Right atrium auricular region (tissue), 2 donors: ENCODE measurements at regions not wholly inside any gene's neighbourhood (a gene's known extent, or its start where the extent isn't known, plus 50 kb on each side); places are given as distances from the start of the nearest gene placed in this dataset.

Experiments used
- DNase-seq: peaks from one replicate; pipeline ENCODE4 v3.0.0-alpha.2; 2019; ENCODE audit warnings: low spot score
- H3K27ac ChIP-seq, 2 donors: fragments of 200-600 bp; sonication (generic); 1 replicate in 1 of 2; 2 replicates in 1 of 2; pipeline ENCODE4 v1.5.1; 2016 to 2019
- H3K27me3 ChIP-seq, 2 donors: fragments of 200-600 bp; sonication (generic); one replicate each; pipeline versions ENCODE4 v1.5.1 to v1.6.0; 2017 to 2019
- H3K36me3 ChIP-seq: fragments of 200-600 bp; sonication (generic); one replicate; pipeline ENCODE4 v1.5.1; 2016
- H3K4me1 ChIP-seq, 2 donors: fragments of 200-600 bp; sonication (generic); one replicate each; pipeline versions ENCODE4 v1.5.1 to v1.6.0; 2017 to 2019
- H3K4me3 ChIP-seq, 2 donors: fragments of 200-600 bp; sonication (generic); 1 replicate in 1 of 2; 2 replicates in 1 of 2; pipeline ENCODE4 v1.5.1; 2017 to 2019; ENCODE audit warnings: mild to moderate bottlenecking in 1 of 2, moderate library complexity in 1 of 2
- H3K9me3 ChIP-seq, 2 donors: fragments of 200-600 bp; sonication (generic); one replicate each; pipeline ENCODE4 v1.5.1; 2019
- TF ChIP-seq, protein P1 (sequence below), 2 donors: fragments of 200-600 bp; sonication (generic); IDR thresholded peaks; one replicate each; pipeline ENCODE4 v1.5.1; 2019; ENCODE audit warnings: antibody characterized with exemption in 2 of 2

DNA sequence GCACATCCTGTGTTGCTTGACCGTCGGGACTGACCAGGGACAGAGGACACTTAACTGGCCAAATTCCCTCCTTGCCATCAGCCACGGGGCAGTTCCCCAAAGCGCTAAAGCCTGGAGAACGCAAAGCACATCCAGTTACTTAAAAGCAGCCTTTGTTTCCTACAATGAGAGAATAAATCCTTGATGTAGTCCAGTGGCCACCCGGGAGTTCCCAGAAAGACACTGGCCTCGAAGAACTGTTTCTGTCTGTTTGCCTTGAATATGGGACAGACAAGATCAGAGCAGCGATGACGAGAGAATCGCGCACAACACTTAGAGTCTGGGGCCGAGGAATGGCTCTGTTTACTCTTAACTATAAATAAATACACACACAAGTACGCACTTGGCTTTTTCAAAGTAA is 102.2 kb downstream of the TNFAIP2 start:
- DNase-seq = no peak
- TF ChIP-seq, protein P1, sequence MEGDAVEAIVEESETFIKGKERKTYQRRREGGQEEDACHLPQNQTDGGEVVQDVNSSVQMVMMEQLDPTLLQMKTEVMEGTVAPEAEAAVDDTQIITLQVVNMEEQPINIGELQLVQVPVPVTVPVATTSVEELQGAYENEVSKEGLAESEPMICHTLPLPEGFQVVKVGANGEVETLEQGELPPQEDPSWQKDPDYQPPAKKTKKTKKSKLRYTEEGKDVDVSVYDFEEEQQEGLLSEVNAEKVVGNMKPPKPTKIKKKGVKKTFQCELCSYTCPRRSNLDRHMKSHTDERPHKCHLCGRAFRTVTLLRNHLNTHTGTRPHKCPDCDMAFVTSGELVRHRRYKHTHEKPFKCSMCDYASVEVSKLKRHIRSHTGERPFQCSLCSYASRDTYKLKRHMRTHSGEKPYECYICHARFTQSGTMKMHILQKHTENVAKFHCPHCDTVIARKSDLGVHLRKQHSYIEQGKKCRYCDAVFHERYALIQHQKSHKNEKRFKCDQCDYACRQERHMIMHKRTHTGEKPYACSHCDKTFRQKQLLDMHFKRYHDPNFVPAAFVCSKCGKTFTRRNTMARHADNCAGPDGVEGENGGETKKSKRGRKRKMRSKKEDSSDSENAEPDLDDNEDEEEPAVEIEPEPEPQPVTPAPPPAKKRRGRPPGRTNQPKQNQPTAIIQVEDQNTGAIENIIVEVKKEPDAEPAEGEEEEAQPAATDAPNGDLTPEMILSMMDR (IDR thresholded peaks at IDR 0.05) = no peak
- Histone ChIP-seq H3K9me3 (no peaks in the 10 kb centered on the region), H3K27ac (no peak overlapping the region), H3K27me3 (no peaks in the 10 kb centered on the region), H3K4me3 (no peak overlapping the region), H3K4me1 (peaks cover 0 to 8% of the 10 kb centered on the region in 2 donors), H3K36me3 (no peaks in the 10 kb centered on the region)

DNA sequence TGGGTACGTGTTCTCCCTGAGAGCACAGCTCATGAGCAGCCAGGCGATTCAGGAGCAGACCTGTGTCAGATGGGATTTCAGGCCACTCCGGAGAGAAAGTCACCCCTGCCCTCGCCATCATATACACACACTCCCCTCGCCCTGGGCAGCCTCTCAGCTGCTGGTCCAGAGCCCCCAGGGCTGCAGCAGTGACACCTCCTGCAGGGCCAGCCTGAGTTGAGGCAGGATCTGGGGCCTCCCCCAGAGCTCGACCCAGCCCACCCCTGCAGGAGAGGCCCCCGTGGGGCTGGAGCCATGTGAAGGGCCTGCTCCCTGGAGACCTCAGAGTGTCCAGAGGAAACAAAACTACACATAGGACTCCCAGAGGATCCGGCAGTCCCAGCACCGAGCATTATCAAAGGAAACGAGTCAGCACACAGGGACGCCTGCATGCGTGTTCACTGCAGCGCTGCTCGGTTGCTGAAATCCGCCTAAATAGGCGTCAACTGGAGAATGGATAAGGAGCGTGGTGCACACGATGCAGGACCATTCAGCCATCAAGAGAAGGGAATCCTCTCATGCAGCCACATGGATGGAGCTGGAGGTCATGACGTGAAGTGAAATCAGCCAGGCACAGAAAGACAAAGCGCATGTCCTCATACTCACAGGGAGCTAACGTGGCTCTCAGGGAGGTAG is 104.0 kb downstream of the TNFAIP2 start:
- no peaks in the 10 kb centered on the region for H3K27me3 ChIP-seq
- no peak overlapping the region for H3K27ac ChIP-seq
- no peak for DNase-seq
- H3K4me1 ChIP-seq = no peaks in the 10 kb centered on the region
- TF ChIP-seq, protein P1 (IDR thresholded peaks at IDR 0.05) = no peak
- H3K9me3 ChIP-seq = no peaks in the 10 kb centered on the region
- H3K4me3 ChIP-seq = no peak overlapping the region
- H3K36me3 ChIP-seq = no peaks in the 10 kb centered on the region

DNA sequence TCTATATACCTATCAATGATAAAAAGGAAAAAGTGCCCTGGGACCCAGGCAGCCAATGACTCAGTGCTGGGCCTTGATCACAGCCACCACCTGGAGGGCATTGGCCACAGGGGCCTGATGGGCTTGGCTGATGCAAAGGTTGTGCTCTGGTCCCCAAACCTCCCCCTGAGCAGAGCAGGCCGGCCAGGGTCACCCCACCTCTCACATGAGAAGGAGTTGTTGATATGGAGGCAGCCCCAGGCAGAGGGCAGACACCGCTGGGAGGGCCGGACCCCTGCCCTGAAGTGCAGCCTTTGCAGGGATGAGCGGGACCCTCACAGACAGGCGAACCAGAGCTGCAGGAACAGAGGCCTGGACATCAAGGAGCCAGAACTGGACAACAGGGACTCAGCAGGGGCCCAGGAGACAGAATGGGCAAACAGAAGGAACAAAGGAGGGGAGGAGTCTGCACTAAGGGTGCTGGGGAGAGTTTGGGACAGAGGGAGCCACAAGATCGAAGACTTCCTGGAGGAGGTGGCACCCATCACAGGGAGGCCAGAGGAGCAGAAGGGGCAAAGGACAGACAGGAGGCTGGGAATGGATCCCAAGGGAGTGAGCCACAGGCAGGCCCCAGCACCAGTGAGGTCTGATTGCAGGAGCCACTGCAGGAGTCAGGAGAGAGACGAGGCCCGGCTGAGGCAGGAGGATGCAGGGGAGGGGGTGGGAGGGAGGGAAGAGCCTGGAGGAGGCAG is 105.0 kb downstream of the TNFAIP2 start:
- H3K27ac ChIP-seq = no peak overlapping the region
- no peaks in the 10 kb centered on the region for H3K27me3 ChIP-seq
- DNase-seq = no peak
- H3K4me1 ChIP-seq = no peaks in the 10 kb centered on the region
- no peak overlapping the region for H3K4me3 ChIP-seq
- TF ChIP-seq, protein P1 (IDR thresholded peaks at IDR 0.05) = no peak
- no peaks in the 10 kb centered on the region for H3K9me3 ChIP-seq
- H3K36me3 ChIP-seq = no peaks in the 10 kb centered on the region

DNA sequence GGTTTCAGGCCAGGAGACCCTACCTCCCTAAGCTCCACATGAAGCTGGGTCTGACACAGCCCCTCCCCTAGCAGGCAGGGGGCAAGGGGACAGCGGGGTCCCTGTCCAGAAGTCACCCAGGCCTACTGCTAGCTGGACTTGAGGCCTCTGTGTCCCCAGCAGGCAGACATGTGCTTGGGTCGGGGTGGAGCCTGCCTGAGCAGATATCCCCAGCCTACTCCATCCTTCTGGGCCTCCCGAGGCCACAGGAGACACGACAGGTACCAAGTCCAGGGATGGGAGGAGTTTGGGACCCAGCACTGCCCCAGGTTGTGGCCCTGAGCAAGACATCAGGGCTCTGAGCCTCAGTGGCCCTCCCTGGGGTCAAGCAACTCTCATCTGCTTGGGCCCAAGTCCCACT is 105.2 kb upstream of the EIF5 start:
- Histone ChIP-seq H3K27me3 (no peaks in the 10 kb centered on the region), H3K27ac (no peak overlapping the region), H3K36me3 (no peaks in the 10 kb centered on the region), H3K9me3 (no peaks in the 10 kb centered on the region), H3K4me3 (no peak overlapping the region), H3K4me1 (no peaks in the 10 kb centered on the region)
- no peak for DNase-seq
- TF ChIP-seq, protein P1 (IDR thresholded peaks at IDR 0.05) = no peak

DNA sequence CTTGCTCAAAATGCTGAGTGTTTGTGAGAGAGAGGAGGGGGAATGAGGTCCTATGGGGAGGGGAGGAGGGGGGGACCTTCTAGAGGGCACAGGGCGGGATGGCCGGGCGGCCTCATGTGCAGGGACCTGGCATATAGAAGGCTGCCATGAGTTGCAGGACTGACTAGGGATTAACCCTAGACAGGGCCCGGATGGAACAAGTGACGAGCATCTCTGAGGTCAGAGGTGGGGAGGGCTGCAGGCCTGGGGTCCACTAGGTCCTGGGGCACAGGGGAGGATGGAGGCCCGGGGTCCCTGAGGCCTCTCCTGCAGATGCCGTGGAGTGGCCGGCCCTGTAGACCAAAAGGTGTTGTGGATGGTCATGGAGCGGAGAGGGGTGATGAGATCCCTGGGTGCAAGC is 104.0 kb upstream of the EIF5 start:
- Histone ChIP-seq H3K4me3 (no peak overlapping the region), H3K27ac (no peak overlapping the region), H3K4me1 (no peaks in the 10 kb centered on the region), H3K9me3 (no peaks in the 10 kb centered on the region), H3K36me3 (no peaks in the 10 kb centered on the region), H3K27me3 (no peaks in the 10 kb centered on the region)
- TF ChIP-seq, protein P1 (IDR thresholded peaks at IDR 0.05) = no peak
- no peak for DNase-seq
